GM23248 (cell line): ENCODE measurements at regions not wholly inside any gene's neighbourhood (a gene's known extent, or its start where the extent isn't known, plus 50 kb on each side); places are given as distances from the start of the nearest gene placed in this dataset.

Source experiments
- DNase-seq: peaks from one replicate; pipeline ENCODE4 v3.0.0-alpha.2; 2015
- H2AFZ ChIP-seq: fragments of 200-600 bp; sonication (generic); 2 replicates; pipeline ENCODE4 v1.6.1; 2016; ENCODE audit warnings: antibody characterized with exemption
- H3F3A ChIP-seq: fragments of 200-600 bp; sonication (generic); 2 replicates; pipeline ENCODE4 v1.6.1; 2016; ENCODE audit warnings: mild to moderate bottlenecking, antibody characterized with exemption, mixed run types; ENCODE audit not compliant: insufficient read depth
- H3K27ac ChIP-seq: fragments of 200-600 bp; sonication (generic); 2 replicates; pipeline ENCODE4 v1.5.1; 2016; ENCODE audit warnings: mild to moderate bottlenecking
- H3K27me3 ChIP-seq: fragments of 200-600 bp; sonication (generic); replicated peaks from 2 replicates; pipeline ENCODE4 v1.6.1; 2016; ENCODE audit warnings: mild to moderate bottlenecking; ENCODE audit not compliant: insufficient read depth
- H3K36me3 ChIP-seq: fragments of 200-600 bp; sonication (generic); 2 replicates; pipeline ENCODE4 v1.6.1; 2016; ENCODE audit warnings: low read depth, mild to moderate bottlenecking
- H3K4me1 ChIP-seq: fragments of 200-600 bp; sonication (generic); 2 replicates; pipeline ENCODE4 v1.6.1; 2016; ENCODE audit warnings: mild to moderate bottlenecking; ENCODE audit not compliant: insufficient read depth
- H3K4me2 ChIP-seq: fragments of 200-600 bp; sonication (generic); one replicate; pipeline ENCODE4 v1.6.1; 2016; ENCODE audit warnings: mild to moderate bottlenecking; ENCODE audit not compliant: unreplicated experiment
- H3K4me3 ChIP-seq: fragments of 200-600 bp; sonication (generic); 2 replicates; pipeline ENCODE4 v1.5.1; 2016; ENCODE audit warnings: mild to moderate bottlenecking
- H3K79me2 ChIP-seq: fragments of 200-600 bp; sonication (generic); 2 replicates; pipeline ENCODE4 v1.6.1; 2016; ENCODE audit warnings: mild to moderate bottlenecking; ENCODE audit not compliant: insufficient read depth
- H3K9ac ChIP-seq: fragments of 200-600 bp; sonication (generic); 2 replicates; pipeline ENCODE4 v1.6.1; 2016; ENCODE audit warnings: mild to moderate bottlenecking
- H3K9me2 ChIP-seq: fragments of 200-600 bp; sonication (generic); 2 replicates; pipeline ENCODE4 v1.6.1; 2016; ENCODE audit warnings: mixed run types, mild to moderate bottlenecking, moderate library complexity; ENCODE audit not compliant: insufficient read depth
- H3K9me3 ChIP-seq: fragments of 200-600 bp; sonication (generic); one replicate; pipeline ENCODE4 v1.6.1; 2017; ENCODE audit warnings: low read depth
- H4K20me1 ChIP-seq: fragments of 200-600 bp; sonication (generic); 2 replicates; pipeline ENCODE4 v1.6.0; 2016; ENCODE audit not compliant: insufficient read depth
- EZH2 ChIP-seq: fragments of 200-600 bp; sonication (generic); IDR thresholded peaks from 2 replicates; pipeline ENCODE4 v1.6.1; 2018; ENCODE audit warnings: antibody characterized with exemption, mild to moderate bottlenecking; ENCODE audit not compliant: insufficient read depth, poor library complexity, severe bottlenecking
- EZH2phosphoT487 ChIP-seq: fragments of 200-600 bp; sonication (generic); IDR thresholded peaks from 2 replicates; pipeline ENCODE4 v1.6.1; 2018; ENCODE audit warnings: antibody characterized with exemption, moderate library complexity, mild to moderate bottlenecking, low read depth; ENCODE audit not compliant: insufficient read depth
- WGBS, 2 experiments: methylation state at CpG; one replicate each; pipeline ENCODE4 v1.1.6; 2015 to 2017; ENCODE audit warnings: low lambda C conversion rate in 2 of 2, low coverage in 1 of 2; ENCODE audit errors: missing lambda C conversion rate in 2 of 2; 5-methylcytosine and 5-hydroxymethylcytosine counted together
- in situ Hi-C: fragments of 300-500 bp; cut with MboI; formaldehyde crosslinking; loops from 2 replicates; pipeline ENCODE4 v1.15.0; 2020

GRCh38 chr4:136863756-136864155, 668.5 kb downstream of the PCDH18 start:
- Histone ChIP-seq H4K20me1 (no peaks in the 10 kb centered on the region), H3K27me3 (no peaks in the 10 kb centered on the region), H3K9me2 (no peaks in the 10 kb centered on the region), H3K79me2 (no peaks in the 10 kb centered on the region), H3K4me1 (peaks cover 7% of the 10 kb centered on the region), H3K4me3 (no peak overlapping the region), H3K9ac (no peak overlapping the region; the same call in 1 of the 2 replicates), H3K4me2 (no peak overlapping the region), H3K9me3 (no peaks in the 10 kb centered on the region), H2AFZ (peak overlapping the region; percentile 79), H3K36me3 (no peaks in the 10 kb centered on the region), H3F3A (no peaks in the 10 kb centered on the region), H3K27ac (no peak overlapping the region)
- TF ChIP-seq EZH2 (no peak), EZH2phosphoT487 (no peak)
- 3 to 4% methylated on average over 1 of the region's 1 CpG for WGBS, 2 experiments
- in situ Hi-C loops: no loop called here
- DNase-seq: peak; percentile 4

GRCh38 chr4:136862653-136863052, 669.6 kb downstream of the PCDH18 start:
- no peak for DNase-seq
- Histone ChIP-seq H3K9me3 (no peaks in the 10 kb centered on the region), H3F3A (no peaks in the 10 kb centered on the region), H3K27ac (no peak overlapping the region), H2AFZ (peak overlapping the region; percentile 40; the same call in 1 of the 2 replicates), H3K9ac (no peak overlapping the region), H3K36me3 (no peaks in the 10 kb centered on the region), H3K4me2 (no peak overlapping the region), H3K9me2 (no peaks in the 10 kb centered on the region), H3K27me3 (no peaks in the 10 kb centered on the region), H3K79me2 (no peaks in the 10 kb centered on the region), H3K4me1 (peaks cover 7% of the 10 kb centered on the region), H4K20me1 (no peaks in the 10 kb centered on the region), H3K4me3 (no peak overlapping the region)
- in situ Hi-C loops: no loop called here
- WGBS, 2 experiments: 65 to 66% methylated on average over 3 of the region's 3 CpGs
- TF ChIP-seq EZH2phosphoT487: no peak

- Histone ChIP-seq H3K27me3 (no peaks in the 10 kb centered on the region), H3K9me2 (no peaks in the 10 kb centered on the region), H3K4me3 (no peak overlapping the region), H3K79me2 (no peaks in the 10 kb centered on the region), H3K36me3 (no peaks in the 10 kb centered on the region), H3K4me2 (no peak overlapping the region), H3K9ac (no peak overlapping the region), H2AFZ (no peak overlapping the region), H3F3A (no peaks in the 10 kb centered on the region), H3K9me3 (no peaks in the 10 kb centered on the region), H3K27ac (no peak overlapping the region), H3K4me1 (peaks cover 7% of the 10 kb centered on the region), H4K20me1 (no peaks in the 10 kb centered on the region)
- TF ChIP-seq EZH2 (no peak), EZH2phosphoT487 (no peak)
- in situ Hi-C loops: no loop called here
- WGBS, 2 experiments: 17 to 25% methylated on average over 2 of the region's 2 CpGs
- DNase-seq: no peak
Measured at GRCh38 chr4:136861091-136861490, 671.2 kb downstream of the PCDH18 start.

GRCh38 chr4:136858903-136859302, 673.4 kb downstream of the PCDH18 start:
- Histone ChIP-seq H3K4me1 (no peaks in the 10 kb centered on the region), H3K4me2 (no peak overlapping the region), H3K27me3 (no peaks in the 10 kb centered on the region), H4K20me1 (no peaks in the 10 kb centered on the region), H2AFZ (no peak overlapping the region), H3K9me3 (no peaks in the 10 kb centered on the region), H3F3A (no peaks in the 10 kb centered on the region), H3K9me2 (no peaks in the 10 kb centered on the region), H3K4me3 (no peak overlapping the region), H3K79me2 (no peaks in the 10 kb centered on the region), H3K36me3 (no peaks in the 10 kb centered on the region), H3K27ac (no peak overlapping the region), H3K9ac (no peak overlapping the region)
- no peak for TF ChIP-seq EZH2phosphoT487
- no peak for DNase-seq
- in situ Hi-C loops: no loop called here

- Histone ChIP-seq H3K4me2 (no peak overlapping the region), H3F3A (no peaks in the 10 kb centered on the region), H3K36me3 (no peaks in the 10 kb centered on the region), H3K79me2 (no peaks in the 10 kb centered on the region), H3K27me3 (no peaks in the 10 kb centered on the region), H4K20me1 (no peaks in the 10 kb centered on the region), H2AFZ (no peak overlapping the region), H3K27ac (no peak overlapping the region), H3K9me3 (no peaks in the 10 kb centered on the region), H3K4me3 (no peak overlapping the region), H3K9ac (no peak overlapping the region), H3K4me1 (no peaks in the 10 kb centered on the region), H3K9me2 (no peaks in the 10 kb centered on the region)
- no peak for DNase-seq
- in situ Hi-C loops: no loop called here
- no peak for TF ChIP-seq EZH2
- no peak for TF ChIP-seq EZH2phosphoT487
- WGBS, 2 experiments: 33 to 36% methylated on average over 1 of the region's 1 CpG
Measured at GRCh38 chr4:136855886-136856285, 676.4 kb downstream of the PCDH18 start.
